ENCODE measurements at regions not wholly inside any gene's neighbourhood (a gene's known extent, or its start where the extent isn't known, plus 50 kb on each side); places are given as distances from the start of the nearest gene placed in this dataset.

DNA sequence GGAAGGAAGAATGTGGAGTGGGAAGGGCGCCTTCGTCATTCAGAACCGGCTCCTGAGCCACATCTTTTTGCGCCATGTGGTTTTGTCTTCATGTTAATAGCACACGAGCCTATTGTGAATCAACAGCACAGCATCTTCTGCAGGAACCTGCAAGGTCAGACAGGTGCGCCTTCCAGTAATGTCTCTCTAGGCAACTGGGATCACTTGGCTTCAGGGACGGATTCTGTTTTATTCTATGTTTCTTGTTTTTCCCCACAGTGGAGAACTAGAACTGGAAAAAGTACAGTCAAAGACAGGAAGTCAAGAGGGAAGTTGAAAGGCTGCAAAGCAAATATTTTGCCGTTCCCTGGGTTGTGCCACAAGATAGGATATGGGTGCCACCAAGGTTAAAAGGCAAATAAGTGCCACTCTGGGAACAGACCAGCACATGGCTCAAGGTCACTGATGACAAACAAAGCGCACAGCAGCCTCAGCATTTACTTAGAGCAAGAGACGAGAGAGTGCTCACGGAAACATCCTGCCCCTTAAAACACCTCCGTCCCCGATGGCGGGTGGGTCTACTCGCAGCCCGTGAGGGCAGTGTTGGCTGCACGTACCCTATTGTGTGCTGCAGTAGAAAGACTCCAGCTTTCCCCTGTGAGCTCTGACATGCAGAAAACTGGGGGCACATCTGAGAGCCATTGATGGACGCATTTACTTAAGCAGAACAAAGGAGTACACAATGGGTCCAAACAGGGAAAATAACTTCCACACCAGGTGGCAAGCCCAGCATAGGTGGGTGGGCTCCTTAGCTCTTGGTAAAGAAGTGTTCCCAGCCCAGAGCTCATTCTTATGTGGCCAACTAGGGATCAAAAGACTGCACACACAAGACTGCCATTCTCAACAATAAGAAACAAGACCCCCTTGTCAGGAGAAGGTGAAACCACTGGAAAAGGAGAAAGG lies 107.2 kb upstream of the PARD3B start:
- no peak for TF ChIP-seq POLR2A (IDR thresholded peaks at IDR 0.05)
- TF ChIP-seq, protein P1, sequence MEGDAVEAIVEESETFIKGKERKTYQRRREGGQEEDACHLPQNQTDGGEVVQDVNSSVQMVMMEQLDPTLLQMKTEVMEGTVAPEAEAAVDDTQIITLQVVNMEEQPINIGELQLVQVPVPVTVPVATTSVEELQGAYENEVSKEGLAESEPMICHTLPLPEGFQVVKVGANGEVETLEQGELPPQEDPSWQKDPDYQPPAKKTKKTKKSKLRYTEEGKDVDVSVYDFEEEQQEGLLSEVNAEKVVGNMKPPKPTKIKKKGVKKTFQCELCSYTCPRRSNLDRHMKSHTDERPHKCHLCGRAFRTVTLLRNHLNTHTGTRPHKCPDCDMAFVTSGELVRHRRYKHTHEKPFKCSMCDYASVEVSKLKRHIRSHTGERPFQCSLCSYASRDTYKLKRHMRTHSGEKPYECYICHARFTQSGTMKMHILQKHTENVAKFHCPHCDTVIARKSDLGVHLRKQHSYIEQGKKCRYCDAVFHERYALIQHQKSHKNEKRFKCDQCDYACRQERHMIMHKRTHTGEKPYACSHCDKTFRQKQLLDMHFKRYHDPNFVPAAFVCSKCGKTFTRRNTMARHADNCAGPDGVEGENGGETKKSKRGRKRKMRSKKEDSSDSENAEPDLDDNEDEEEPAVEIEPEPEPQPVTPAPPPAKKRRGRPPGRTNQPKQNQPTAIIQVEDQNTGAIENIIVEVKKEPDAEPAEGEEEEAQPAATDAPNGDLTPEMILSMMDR (IDR thresholded peaks at IDR 0.05), result no peak
